Transverse colon (tissue), 4 donors: ENCODE measurements at regions not wholly inside any gene's neighbourhood (a gene's known extent, or its start where the extent isn't known, plus 50 kb on each side); places are given as distances from the start of the nearest gene placed in this dataset.

ENCODE experiments used
- DNase-seq: peaks from one replicate; pipeline ENCODE4 v3.0.0-alpha.2; 2019
- H3K27ac ChIP-seq, 4 donors: fragments of 200-600 bp; sonication (generic); 2 replicates each; pipeline ENCODE4 v1.5.1; 2016 to 2018; ENCODE audit warnings: inconsistent platforms in 4 of 4
- H3K27me3 ChIP-seq: fragments of 200-600 bp; sonication (generic); 2 replicates; pipeline ENCODE4 v1.5.1; 2017; ENCODE audit warnings: inconsistent platforms
- H3K36me3 ChIP-seq, 4 donors: fragments of 200-600 bp; sonication (generic); 2 replicates each; pipeline ENCODE4 v1.5.1; 2017 to 2019; ENCODE audit warnings: inconsistent platforms in 4 of 4
- H3K4me1 ChIP-seq, 4 donors: fragments of 200-600 bp; sonication (generic); 2 replicates each; pipeline ENCODE4 v1.5.1; 2017 to 2020; ENCODE audit warnings: inconsistent platforms in 4 of 4
- H3K4me3 ChIP-seq, 4 donors: fragments of 200-600 bp; sonication (generic); 1 replicate in 1 of 4; 2 replicates in 3 of 4; pipeline versions ENCODE4 v1.5.1 to v1.6.1; 2017 to 2019; ENCODE audit warnings: inconsistent platforms in 4 of 4
- H3K9me3 ChIP-seq, 2 donors: fragments of 200-600 bp; sonication (generic); 2 replicates each; pipeline ENCODE4 v1.5.1; 2017 to 2019; ENCODE audit warnings: inconsistent platforms in 2 of 2
- EP300 ChIP-seq: sonication (generic); formaldehyde crosslinking; IDR thresholded peaks from one replicate; pipeline ENCODE4 v1.6.1; 2017; ENCODE audit warnings: antibody characterized with exemption, low read depth
- POLR2A ChIP-seq: fragments of 450-650 bp; IDR thresholded peaks from one replicate; pipeline ENCODE4 v1.6.1; 2016; ENCODE audit warnings: antibody characterized with exemption, mild to moderate bottlenecking, moderate library complexity
- POLR2AphosphoS5 ChIP-seq, 3 donors: sonication (generic); formaldehyde crosslinking; IDR thresholded peaks; one replicate each; pipeline ENCODE4 v1.6.1; 2016; ENCODE audit warnings: antibody characterized with exemption in 3 of 3
- WGBS, 2 donors: methylation state at CpG; one replicate each; pipeline ENCODE4 v1.1.5; 2018; ENCODE audit warnings: low coverage in 1 of 2; 5-methylcytosine and 5-hydroxymethylcytosine counted together
- in situ Hi-C, 4 donors: fragments of 200-750 bp; cut with MboI; loops; one replicate each; pipeline versions ENCODE4 v1.15.0 to v1.15.1; 2017; ENCODE audit warnings: low sequenced_read_pairs in 3 of 4, low pct_ligation_motif_present in 1 of 4, low pct_unique_long_range_greater_than_20kb in 1 of 4
- intact Hi-C: fragments of 100-400 bp; cut with DNase I; formaldehyde crosslinking; loops from one replicate; pipeline ENCODE4 v1.15.1; 2023; ENCODE audit warnings: low total_unique reads
- TF ChIP-seq, protein P1 (sequence below), 5 experiments: fragments of 200-600 bp in 3 of 5; fragments of 450-650 bp in 2 of 5; sonication (generic) in 3 of 5; IDR thresholded peaks; 1 replicate in 2 of 5; 2 replicates in 3 of 5; pipeline ENCODE4 v1.5.1; 2016 to 2017; ENCODE audit warnings: antibody characterized with exemption in 5 of 5, inconsistent platforms in 3 of 5, mild to moderate bottlenecking in 2 of 5, moderate library complexity in 1 of 5

DNA sequence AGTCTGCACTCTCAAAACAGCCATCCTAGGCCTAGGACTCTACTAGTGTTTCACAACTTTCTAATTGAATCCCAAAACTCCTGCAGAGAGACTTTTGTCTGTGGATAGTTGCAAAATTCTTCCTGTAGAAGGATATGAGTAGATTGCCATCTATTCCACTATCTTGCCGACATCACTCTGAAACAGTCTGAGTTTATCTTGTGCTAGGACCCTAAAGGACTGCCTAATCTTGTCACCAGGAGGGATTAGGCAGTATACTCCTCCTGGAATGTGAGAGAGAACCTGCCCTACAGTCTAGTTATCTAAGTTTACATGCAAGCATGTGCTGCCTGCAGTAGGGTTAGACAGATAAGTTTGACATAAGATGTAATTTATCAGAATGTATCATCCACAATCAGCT is 1646.6 kb upstream of the PCDH7 start:
- 86% methylated on average over 1 of the region's 1 CpG; no CpG with 5 or more reads in 1 of the 2 donors for WGBS, 2 donors
- no peaks in the 10 kb centered on the region for H3K4me1 ChIP-seq
- TF ChIP-seq EP300: no peak
- TF ChIP-seq, protein P1, sequence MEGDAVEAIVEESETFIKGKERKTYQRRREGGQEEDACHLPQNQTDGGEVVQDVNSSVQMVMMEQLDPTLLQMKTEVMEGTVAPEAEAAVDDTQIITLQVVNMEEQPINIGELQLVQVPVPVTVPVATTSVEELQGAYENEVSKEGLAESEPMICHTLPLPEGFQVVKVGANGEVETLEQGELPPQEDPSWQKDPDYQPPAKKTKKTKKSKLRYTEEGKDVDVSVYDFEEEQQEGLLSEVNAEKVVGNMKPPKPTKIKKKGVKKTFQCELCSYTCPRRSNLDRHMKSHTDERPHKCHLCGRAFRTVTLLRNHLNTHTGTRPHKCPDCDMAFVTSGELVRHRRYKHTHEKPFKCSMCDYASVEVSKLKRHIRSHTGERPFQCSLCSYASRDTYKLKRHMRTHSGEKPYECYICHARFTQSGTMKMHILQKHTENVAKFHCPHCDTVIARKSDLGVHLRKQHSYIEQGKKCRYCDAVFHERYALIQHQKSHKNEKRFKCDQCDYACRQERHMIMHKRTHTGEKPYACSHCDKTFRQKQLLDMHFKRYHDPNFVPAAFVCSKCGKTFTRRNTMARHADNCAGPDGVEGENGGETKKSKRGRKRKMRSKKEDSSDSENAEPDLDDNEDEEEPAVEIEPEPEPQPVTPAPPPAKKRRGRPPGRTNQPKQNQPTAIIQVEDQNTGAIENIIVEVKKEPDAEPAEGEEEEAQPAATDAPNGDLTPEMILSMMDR (IDR thresholded peaks at IDR 0.05): no peak
- TF ChIP-seq POLR2AphosphoS5 (IDR thresholded peaks at IDR 0.05): no peak
- no peak for TF ChIP-seq POLR2A
- no peak overlapping the region for H3K4me3 ChIP-seq
- H3K9me3 ChIP-seq: peaks cover 0 to 10% of the 10 kb centered on the region in 2 donors
- no peaks in the 10 kb centered on the region for H3K36me3 ChIP-seq
- H3K27me3 ChIP-seq: no peaks in the 10 kb centered on the region
- in situ Hi-C loops (no loop called here), intact Hi-C loops (no loop called here)
- no peak for DNase-seq
- no peak overlapping the region for H3K27ac ChIP-seq

DNA sequence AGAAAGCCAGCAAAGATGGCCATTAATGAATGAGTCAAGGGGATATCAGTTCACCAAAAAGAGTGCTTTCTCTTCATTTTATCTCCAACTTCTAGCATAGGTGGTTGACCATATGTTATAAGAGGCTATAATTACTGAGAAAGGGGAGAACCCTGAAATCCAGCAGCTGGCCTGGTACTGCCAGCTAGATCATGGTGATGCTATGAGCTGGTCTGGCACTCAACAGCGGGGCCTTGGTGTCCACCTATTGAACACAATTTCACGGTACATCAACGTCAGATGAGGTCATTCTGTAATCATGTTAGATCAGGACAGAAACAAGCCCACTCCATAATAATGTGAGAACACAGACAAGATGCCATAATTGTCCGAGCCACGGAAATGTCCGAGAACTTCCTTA is 1644.8 kb upstream of the PCDH7 start:
- Histone ChIP-seq H3K4me1 (no peaks in the 10 kb centered on the region), H3K27ac (no peak overlapping the region), H3K9me3 (peaks cover 0 to 10% of the 10 kb centered on the region in 2 donors), H3K36me3 (no peaks in the 10 kb centered on the region), H3K4me3 (no peak overlapping the region), H3K27me3 (no peaks in the 10 kb centered on the region)
- DNase-seq: no peak
- TF ChIP-seq POLR2AphosphoS5 (IDR thresholded peaks at IDR 0.05) (no peak), EP300 (no peak), POLR2A (no peak)
- TF ChIP-seq, protein P1 (IDR thresholded peaks at IDR 0.05): no peak
- in situ Hi-C loops (no loop called here), intact Hi-C loops (no loop called here)
- WGBS, 2 donors: 40 to 88% methylated on average over 1 to 6 of the region's 6 CpGs

DNA sequence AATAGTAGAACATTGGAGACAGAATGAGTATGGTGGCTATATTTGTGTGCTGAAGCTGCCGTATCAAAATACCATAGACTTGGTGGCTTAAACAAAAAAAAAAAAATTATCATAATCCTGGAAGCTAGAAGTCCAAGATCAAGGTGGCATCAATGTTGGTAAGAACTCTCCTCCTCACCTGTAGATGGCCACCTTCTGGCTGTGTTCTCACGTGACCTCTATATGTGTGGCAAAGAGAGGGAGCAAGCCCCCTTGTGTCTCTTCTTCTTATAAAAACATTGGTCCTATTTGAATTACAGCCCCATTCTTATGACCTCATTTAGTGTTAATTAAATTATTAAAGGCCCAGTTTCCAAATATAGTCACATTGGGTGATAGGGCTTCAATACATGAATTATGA is 1640.9 kb upstream of the PCDH7 start:
- TF ChIP-seq POLR2AphosphoS5 (IDR thresholded peaks at IDR 0.05) (no peak), EP300 (no peak), POLR2A (no peak)
- TF ChIP-seq, protein P1 (IDR thresholded peaks at IDR 0.05): no peak
- Histone ChIP-seq H3K4me1 (no peaks in the 10 kb centered on the region), H3K4me3 (no peak overlapping the region), H3K27me3 (no peaks in the 10 kb centered on the region), H3K9me3 (no peaks in the 10 kb centered on the region), H3K27ac (no peak overlapping the region), H3K36me3 (no peaks in the 10 kb centered on the region)
- in situ Hi-C loops (no loop called here), intact Hi-C loops (no loop called here)
- no peak for DNase-seq
- WGBS, 2 donors: 75 to 81% methylated on average over 2 of the region's 2 CpGs

DNA sequence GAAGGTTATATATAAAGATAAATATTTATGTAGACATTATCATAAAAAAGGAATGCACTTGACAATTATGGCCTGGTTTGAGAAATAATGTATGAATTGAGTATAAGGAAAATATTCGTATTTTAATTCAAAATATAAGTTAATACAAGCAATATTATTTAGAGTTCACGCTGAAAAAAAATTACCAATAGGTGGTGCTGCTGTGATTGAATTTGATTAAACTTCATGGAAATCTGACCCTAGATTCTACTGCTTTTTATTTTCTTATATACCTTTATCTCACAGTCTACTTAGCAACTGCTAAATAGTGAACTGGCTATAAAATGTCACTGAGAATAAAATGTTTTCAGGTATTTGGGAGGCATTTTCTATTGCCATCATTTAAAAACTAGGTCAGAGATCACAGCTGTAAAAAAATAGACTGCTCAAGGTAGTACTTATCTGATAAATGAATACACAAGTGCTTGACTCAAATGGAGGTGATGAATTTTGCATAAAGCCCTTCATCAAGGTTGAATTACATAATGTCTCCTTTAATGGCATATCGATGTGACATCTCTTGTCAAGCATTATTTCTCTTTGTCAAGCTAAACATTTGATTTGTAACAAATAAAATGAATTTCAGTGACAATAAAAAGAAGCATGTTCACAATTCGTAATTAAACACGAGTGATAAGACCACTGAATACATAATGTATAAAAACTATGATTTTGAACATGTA is 1638.8 kb upstream of the PCDH7 start:
- intact Hi-C loops: no loop called here
- H3K9me3 ChIP-seq: no peaks in the 10 kb centered on the region
- H3K36me3 ChIP-seq: no peaks in the 10 kb centered on the region
- WGBS, 2 donors: 52 to 65% methylated on average over 5 of the region's 5 CpGs
- H3K4me1 ChIP-seq: no peaks in the 10 kb centered on the region
- TF ChIP-seq, protein P1 (IDR thresholded peaks at IDR 0.05): no peak
- TF ChIP-seq POLR2AphosphoS5 (IDR thresholded peaks at IDR 0.05) (no peak), POLR2A (no peak), EP300 (no peak)
- no peak overlapping the region for H3K4me3 ChIP-seq
- DNase-seq: no peak
- no peak overlapping the region for H3K27ac ChIP-seq
- H3K27me3 ChIP-seq: no peaks in the 10 kb centered on the region
- in situ Hi-C loops: no loop called here
